ENCODE measurements at regions not wholly inside any gene's neighbourhood (a gene's known extent, or its start where the extent isn't known, plus 50 kb on each side); places are given as distances from the start of the nearest gene placed in this dataset.

GRCh38 chr11:128226106-128226716, 361.1 kb downstream of the ETS1 start:
- TF ChIP-seq POLR2AphosphoS5 (IDR thresholded peaks at IDR 0.05; ENCODE audit: low read depth, low read length) (no peak), POU2F2 (IDR thresholded peaks at IDR 0.05; ENCODE audit: low read depth, low read length) (no peak)

All from GM12891 (cell line).